ENCODE measurements at regions not wholly inside any gene's neighbourhood (a gene's known extent, or its start where the extent isn't known, plus 50 kb on each side); places are given as distances from the start of the nearest gene placed in this dataset.

DNA sequence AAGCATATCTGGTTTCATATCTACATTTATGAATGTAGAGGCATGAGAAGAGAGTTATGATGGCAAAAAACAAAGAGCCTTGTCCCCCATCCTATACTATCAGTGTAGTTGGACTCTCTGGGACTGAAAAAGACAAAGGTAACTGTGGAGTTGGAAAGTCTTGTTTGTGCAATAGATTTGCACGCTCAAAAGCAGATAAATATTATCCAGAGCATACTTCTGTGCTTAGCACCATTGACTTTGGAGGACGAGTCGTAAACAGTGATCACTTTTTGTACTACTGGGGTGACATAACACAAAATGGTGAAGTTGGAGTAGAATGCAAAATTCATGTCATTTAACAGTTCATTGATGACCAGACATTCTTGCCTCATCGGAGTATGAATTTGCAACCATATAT lies 85.2 kb upstream of the EGFR start:
- TF ChIP-seq CTCF (IDR thresholded peaks at IDR 0.05; ENCODE audit: low read depth, low read length) = no peak
- no peak for TF ChIP-seq EZH2phosphoT487 (IDR thresholded peaks at IDR 0.05; ENCODE audit: low read depth)
